Keratinocyte (primary cell): ENCODE measurements at regions not wholly inside any gene's neighbourhood (a gene's known extent, or its start where the extent isn't known, plus 50 kb on each side); places are given as distances from the start of the nearest gene placed in this dataset.
"Not testable (repeated sequence)": the region's sequence is repeated elsewhere in the genome, so short reads cannot be mapped to it uniquely, and the experiment has no call there.

Experiments
- DNase-seq: peaks from one replicate; pipeline ENCODE4 v3.0.0-alpha.2; 2011; ENCODE audit warnings: low read depth, missing footprints, low spot score
- FAIRE-seq: peaks from 2 replicates; lab custom pipeline; 2011; peaks lifted over from hg19 to GRCh38; lab: Jason Lieb, UNC
- H2AFZ ChIP-seq: 2 replicates; pipeline ENCODE4 v1.6.0; 2012; ENCODE audit warnings: low read length, control low read depth, inconsistent platforms; ENCODE audit not compliant: control insufficient read depth
- H3K27ac ChIP-seq: 2 replicates; pipeline ENCODE4 v1.5.1; 2011; ENCODE audit warnings: low read length; ENCODE audit not compliant: control insufficient read depth, insufficient read depth
- H3K27me3 ChIP-seq: 3 replicates; pipeline ENCODE4 v1.6.0; 2011; ENCODE audit warnings: low read length; ENCODE audit not compliant: control insufficient read depth, insufficient read depth; ENCODE audit errors: extremely low read depth
- H3K36me3 ChIP-seq, 2 experiments: 2 replicates in 1 of 2; 3 replicates in 1 of 2; pipeline ENCODE4 v1.5.1; 2011; ENCODE audit warnings: low read length in 2 of 2, mild to moderate bottlenecking in 1 of 2; ENCODE audit not compliant: control insufficient read depth in 2 of 2, insufficient read depth in 2 of 2; ENCODE audit errors: extremely low read depth in 1 of 2
- H3K4me1 ChIP-seq: 3 replicates; pipeline ENCODE4 v1.5.1; 2011; ENCODE audit warnings: low read length; ENCODE audit not compliant: control insufficient read depth, insufficient read depth; ENCODE audit errors: extremely low read depth
- H3K4me2 ChIP-seq: 3 replicates; pipeline ENCODE4 v1.6.0; 2011; ENCODE audit warnings: low read depth, low read length; ENCODE audit not compliant: control insufficient read depth, insufficient read depth; ENCODE audit errors: extremely low read depth
- H3K4me3 ChIP-seq, 3 experiments: fragments of 200-600 bp in 1 of 3; sonication (generic) in 1 of 3; 2 replicates in 2 of 3; 3 replicates in 1 of 3; pipeline ENCODE4 v1.5.1; 2011 to 2016; ENCODE audit warnings: low read length in 3 of 3, mild to moderate bottlenecking in 3 of 3, control low read depth in 2 of 3, inconsistent platforms in 1 of 3, low read depth in 1 of 3, mixed read lengths in 1 of 3, mixed run types in 1 of 3, moderate library complexity in 1 of 3; ENCODE audit not compliant: control insufficient read depth in 2 of 3, insufficient read depth in 2 of 3; ENCODE audit errors: extremely low read depth in 1 of 3
- H3K79me2 ChIP-seq: 2 replicates; pipeline ENCODE4 v1.6.0; 2012; ENCODE audit warnings: low read length; ENCODE audit not compliant: control insufficient read depth, insufficient read depth
- H3K9ac ChIP-seq: 3 replicates; pipeline ENCODE4 v1.6.0; 2011; ENCODE audit warnings: low read length; ENCODE audit not compliant: control insufficient read depth, insufficient read depth; ENCODE audit errors: extremely low read depth
- H3K9me1 ChIP-seq: 3 replicates; pipeline ENCODE4 v1.6.0; 2011; ENCODE audit warnings: low read length; ENCODE audit not compliant: control insufficient read depth, insufficient read depth; ENCODE audit errors: extremely low read depth
- H3K9me3 ChIP-seq: 2 replicates; pipeline ENCODE4 v1.5.1; 2012; ENCODE audit warnings: low read depth, low read length; ENCODE audit not compliant: control insufficient read depth
- H4K20me1 ChIP-seq: 3 replicates; pipeline ENCODE4 v1.6.0; 2011; ENCODE audit warnings: low read length; ENCODE audit not compliant: control insufficient read depth, insufficient read depth; ENCODE audit errors: extremely low read depth
- CTCF ChIP-seq, 3 experiments: IDR thresholded peaks in 1 of 3; conservative IDR thresholded peaks in 1 of 3; optimal IDR thresholded peaks in 1 of 3; 2 replicates in 2 of 3; 3 replicates in 1 of 3; pipeline versions ENCODE3 to v1.5.1; 2011; ENCODE audit warnings: low read length in 3 of 3, mild to moderate bottlenecking in 3 of 3, moderate library complexity in 2 of 3, control low read depth in 1 of 3, inconsistent platforms in 1 of 3; ENCODE audit not compliant: insufficient read depth in 2 of 3; ENCODE audit errors: extremely low read depth in 1 of 3
- EZH2 ChIP-seq: IDR thresholded peaks from one replicate; pipeline ENCODE4 v1.6.1; 2012; ENCODE audit warnings: inconsistent platforms, mild to moderate bottlenecking, low read length, moderate library complexity
- dilution Hi-C: fragments of 300-500 bp; cut with MboI; formaldehyde crosslinking; loops from one replicate; pipeline ENCODE4 v1.7.0; 2020; ENCODE audit warnings: low sequenced_read_pairs; ENCODE audit not compliant: extremely low pct_ligation_motif_present

- no peaks in the 10 kb centered on the region for H3K27me3 ChIP-seq
- H4K20me1 ChIP-seq = no peaks in the 10 kb centered on the region
- H3K9ac ChIP-seq = no peak overlapping the region
- no peaks in the 10 kb centered on the region for H3K36me3 ChIP-seq
- no peaks in the 10 kb centered on the region for H3K9me3 ChIP-seq
- dilution Hi-C loops = no loop called here
- H3K79me2 ChIP-seq = no peaks in the 10 kb centered on the region
- no peak overlapping the region for H3K4me3 ChIP-seq
- TF ChIP-seq CTCF (optimal IDR thresholded peaks at IDR 0.05 in 1 of 3, IDR thresholded peaks at IDR 0.05 in 1 of 3, conservative IDR thresholded peaks at IDR 0.05 in 1 of 3; ENCODE audit: extremely low read depth in 1 of 3, insufficient read depth in 2 of 3, low read length in 3 of 3) = no peak
- TF ChIP-seq EZH2 = no peak
- no peak overlapping the region for H3K4me2 ChIP-seq
- H2AFZ ChIP-seq = no peak overlapping the region
- H3K27ac ChIP-seq = no peak overlapping the region
- no peak for FAIRE-seq
- no peak for DNase-seq
- H3K9me1 ChIP-seq = no peaks in the 10 kb centered on the region
- no peaks in the 10 kb centered on the region for H3K4me1 ChIP-seq
Measured at GRCh38 chr9:88880199-88880598, 111.1 kb upstream of the S1PR3 start.

GRCh38 chr9:88884291-88884690, 107.0 kb upstream of the S1PR3 start:
- H3K4me2 ChIP-seq, H3K9me1 ChIP-seq, FAIRE-seq, H3K9me3 ChIP-seq, H3K27ac ChIP-seq, H2AFZ ChIP-seq, H3K4me1 ChIP-seq, H3K4me3 ChIP-seq, H4K20me1 ChIP-seq, H3K27me3 ChIP-seq, DNase-seq, H3K79me2 ChIP-seq, H3K36me3 ChIP-seq, dilution Hi-C loops, H3K9ac ChIP-seq: not testable (repeated sequence)

GRCh38 chr9:88886762-88887161, 104.5 kb upstream of the S1PR3 start:
- H3K36me3 ChIP-seq, H3K4me2 ChIP-seq, H2AFZ ChIP-seq, H3K79me2 ChIP-seq, H3K9me3 ChIP-seq, H3K9me1 ChIP-seq, dilution Hi-C loops, H3K27ac ChIP-seq, H3K9ac ChIP-seq, FAIRE-seq, H3K27me3 ChIP-seq, H4K20me1 ChIP-seq, H3K4me3 ChIP-seq, DNase-seq, H3K4me1 ChIP-seq: not testable (repeated sequence)
